K562 (cell line): ENCODE measurements at regions not wholly inside any gene's neighbourhood (a gene's known extent, or its start where the extent isn't known, plus 50 kb on each side); places are given as distances from the start of the nearest gene placed in this dataset.

Experiments
- CREM ChIP-seq: IDR thresholded peaks from 2 replicates; pipeline ENCODE4 v1.6.1; 2014; ENCODE audit warnings: antibody characterized with exemption, low read depth
- EP400 ChIP-seq: fragments of 450-650 bp; IDR thresholded peaks from 2 replicates; pipeline ENCODE4 v1.6.1; 2017; ENCODE audit warnings: antibody characterized with exemption, mild to moderate bottlenecking, moderate library complexity
- IRF2 ChIP-seq: sonication (generic); formaldehyde crosslinking; IDR thresholded peaks from 2 replicates; pipeline ENCODE4 v1.8.1; 2022; ENCODE audit warnings: mild to moderate bottlenecking, missing genetic modification reagents
- NFYB ChIP-seq: IDR thresholded peaks from 2 replicates; pipeline ENCODE4 v1.6.1; 2011; ENCODE audit warnings: mild to moderate bottlenecking, moderate library complexity; ENCODE audit not compliant: insufficient read length; ENCODE audit errors: extremely low read depth
- ZNF384 ChIP-seq: IDR thresholded peaks from 2 replicates; pipeline ENCODE4 v1.6.1; 2012; ENCODE audit warnings: low read depth, low read length, improper control_type of control experiment

- TF ChIP-seq ZNF384 (no peak), EP400 (no peak), IRF2 (CRISPR knock-in tag) (no peak), NFYB (no peak), CREM (no peak)
These were observed 333.3 kb downstream of the HRH4 start for GRCh38 chr18:24793742-24794141.
